ENCODE measurements at regions not wholly inside any gene's neighbourhood (a gene's known extent, or its start where the extent isn't known, plus 50 kb on each side); places are given as distances from the start of the nearest gene placed in this dataset.

GRCh38 chr6:153488267-153488666 is 357.2 kb upstream of the RGS17 start:
- H3K9ac ChIP-seq (ENCODE audit: low read depth in 1 of 2, low read length in 2 of 2) = no peak overlapping the region
- DNase-seq (ENCODE audit: low spot score) = no peak
- peaks cover 0 to 8% (median under 1%) of the 10 kb centered on the region in 4 donors for H3K9me3 ChIP-seq (ENCODE audit: control insufficient read depth in 4 of 4, low read length in 3 of 4)
- H3K27ac ChIP-seq (ENCODE audit: low read depth in 1 of 2, low read length in 2 of 2) = no peak overlapping the region
- TF ChIP-seq JUND (IDR thresholded peaks at IDR 0.05) (no peak), REST (IDR thresholded peaks at IDR 0.05) (no peak), TAF1 (conservative IDR thresholded peaks at IDR 0.05) (no peak), RXRA (IDR thresholded peaks at IDR 0.05) (no peak), EGR1 (IDR thresholded peaks at IDR 0.05; ENCODE audit: low read depth in 2 of 2) (no peak), HNF4A (conservative IDR thresholded peaks at IDR 0.05) (no peak), NR2F2 (IDR thresholded peaks at IDR 0.05) (no peak), GABPA (IDR thresholded peaks at IDR 0.05 in 1 of 2, conservative IDR thresholded peaks at IDR 0.05 in 1 of 2) (no peak), FOXA1 (IDR thresholded peaks at IDR 0.05) (no peak), RAD21 (IDR thresholded peaks at IDR 0.05) (no peak), FOXA2 (IDR thresholded peaks at IDR 0.05) (no peak)
- H3K4me1 ChIP-seq (ENCODE audit: control insufficient read depth in 4 of 4, insufficient read depth in 4 of 4, low read length in 3 of 4) = no peaks in the 10 kb centered on the region
- no peaks in the 10 kb centered on the region for H3K36me3 ChIP-seq (ENCODE audit: control insufficient read depth in 4 of 4, insufficient read depth in 3 of 4, low read depth in 1 of 4, low read length in 3 of 4)
- WGBS = 58% methylated on average over 1 of the region's 1 CpG
- peaks cover 0 to 4% (median 2%) of the 10 kb centered on the region in 4 donors for H3K27me3 ChIP-seq (ENCODE audit: control insufficient read depth in 4 of 4, insufficient read depth in 4 of 4, low read length in 3 of 4)
- H3K4me3 ChIP-seq (ENCODE audit: low read depth in 1 of 3, low read length in 3 of 3) = no peak overlapping the region

- peaks cover 0 to 8% (median under 1%) of the 10 kb centered on the region in 4 donors for H3K9me3 ChIP-seq (ENCODE audit: control insufficient read depth in 4 of 4, low read length in 3 of 4)
- H3K27ac ChIP-seq (ENCODE audit: low read depth in 1 of 2, low read length in 2 of 2) = no peak overlapping the region
- H3K4me1 ChIP-seq (ENCODE audit: control insufficient read depth in 4 of 4, insufficient read depth in 4 of 4, low read length in 3 of 4) = no peaks in the 10 kb centered on the region
- DNase-seq (ENCODE audit: low spot score) = no peak
- no peak overlapping the region for H3K9ac ChIP-seq (ENCODE audit: low read depth in 1 of 2, low read length in 2 of 2)
- TF ChIP-seq EGR1 (IDR thresholded peaks at IDR 0.05; ENCODE audit: low read depth in 2 of 2) (no peak), MAX (IDR thresholded peaks at IDR 0.05) (no peak), NR2F2 (IDR thresholded peaks at IDR 0.05) (no peak), FOXA1 (IDR thresholded peaks at IDR 0.05) (no peak), CTCF (IDR thresholded peaks at IDR 0.05; ENCODE audit: low read depth, low read length, missing input control) (no peak), YY1 (IDR thresholded peaks at IDR 0.05) (no peak), JUND (IDR thresholded peaks at IDR 0.05) (no peak)
- no peak overlapping the region for H3K4me3 ChIP-seq (ENCODE audit: low read depth in 1 of 3, low read length in 3 of 3)
- peaks cover 0 to 4% (median 2%) of the 10 kb centered on the region in 4 donors for H3K27me3 ChIP-seq (ENCODE audit: control insufficient read depth in 4 of 4, insufficient read depth in 4 of 4, low read length in 3 of 4)
- WGBS = 60% methylated on average over 1 of the region's 1 CpG
- H3K36me3 ChIP-seq (ENCODE audit: control insufficient read depth in 4 of 4, insufficient read depth in 3 of 4, low read depth in 1 of 4, low read length in 3 of 4) = no peaks in the 10 kb centered on the region
These were observed 354.0 kb upstream of the RGS17 start for GRCh38 chr6:153485072-153485471.
